ENCODE measurements at regions not wholly inside any gene's neighbourhood (a gene's known extent, or its start where the extent isn't known, plus 50 kb on each side); places are given as distances from the start of the nearest gene placed in this dataset.

GRCh38 chr6:19472153-19472552 lies 365.0 kb upstream of the ID4 start:
- TF ChIP-seq GATA3 (IDR thresholded peaks at IDR 0.05; ENCODE audit: low read depth, low read length) = no peak
- TF ChIP-seq GATA2 (IDR thresholded peaks at IDR 0.05; ENCODE audit: low read depth, low read length) = no peak
